T-helper 2 cell treated with Interferon-gamma antibody and Interleukin-4, amounts not matched to agents 5 μg/mL and 100 μg/mL, for 36 hours (primary cell): ENCODE measurements at regions not wholly inside any gene's neighbourhood (a gene's known extent, or its start where the extent isn't known, plus 50 kb on each side); places are given as distances from the start of the nearest gene placed in this dataset.
"Not testable (repeated sequence)": the region's sequence is repeated elsewhere in the genome, so short reads cannot be mapped to it uniquely, and the experiment has no call there.

Source experiments
- DNase-seq: peaks from one replicate; pipeline ENCODE4 v3.0.0; 2021; ENCODE audit warnings: low spot score
- H3K27ac Mint-ChIP-seq: one replicate; pipeline ENCODE4 v1.8.0; 2021; ENCODE audit warnings: mild to moderate bottlenecking, mixed read lengths
- H3K27me3 Mint-ChIP-seq: one replicate; pipeline ENCODE4 v1.8.0; 2021; ENCODE audit warnings: low read depth, mixed read lengths
- H3K36me3 Mint-ChIP-seq: one replicate; pipeline ENCODE4 v1.8.0; 2021; ENCODE audit warnings: low read depth, mixed read lengths
- H3K4me1 Mint-ChIP-seq: one replicate; pipeline ENCODE4 v1.8.0; 2021; ENCODE audit warnings: low read depth, mixed read lengths
- H3K4me3 Mint-ChIP-seq: one replicate; pipeline ENCODE4 v1.8.0; 2022; ENCODE audit warnings: mild to moderate bottlenecking, moderate library complexity, mixed read lengths
- H3K9me3 Mint-ChIP-seq: one replicate; pipeline ENCODE4 v1.8.0; 2021; ENCODE audit warnings: mixed read lengths

- peaks cover 60% of the 10 kb centered on the region for H3K9me3 Mint-ChIP-seq
- no peak overlapping the region for H3K27ac Mint-ChIP-seq
- DNase-seq, result no peak
- no peaks in the 10 kb centered on the region for H3K36me3 Mint-ChIP-seq
- H3K4me3 Mint-ChIP-seq, result no peak overlapping the region
- no peaks in the 10 kb centered on the region for H3K4me1 Mint-ChIP-seq
- H3K27me3 Mint-ChIP-seq, result no peaks in the 10 kb centered on the region
Measured at GRCh38 chr19:57004418-57004817, 115.4 kb upstream of the USP29 start.

- H3K4me1 Mint-ChIP-seq, result no peaks in the 10 kb centered on the region
- H3K4me3 Mint-ChIP-seq, result no peak overlapping the region
- no peak overlapping the region for H3K27ac Mint-ChIP-seq
- H3K36me3 Mint-ChIP-seq, result no peaks in the 10 kb centered on the region
- no peak for DNase-seq
- H3K27me3 Mint-ChIP-seq, result no peaks in the 10 kb centered on the region
- peaks cover 58% of the 10 kb centered on the region for H3K9me3 Mint-ChIP-seq
Measured at GRCh38 chr19:57008432-57008831, 111.4 kb upstream of the USP29 start.

- no peaks in the 10 kb centered on the region for H3K27me3 Mint-ChIP-seq
- H3K4me3 Mint-ChIP-seq, result no peak overlapping the region
- no peaks in the 10 kb centered on the region for H3K4me1 Mint-ChIP-seq
- no peak overlapping the region for H3K27ac Mint-ChIP-seq
- H3K36me3 Mint-ChIP-seq, result no peaks in the 10 kb centered on the region
- no peak for DNase-seq
- peaks cover 68% of the 10 kb centered on the region for H3K9me3 Mint-ChIP-seq
Measured at GRCh38 chr19:57010541-57010940, 109.2 kb upstream of the USP29 start.

- H3K27me3 Mint-ChIP-seq, result no peaks in the 10 kb centered on the region
- peaks cover 57% of the 10 kb centered on the region for H3K9me3 Mint-ChIP-seq
- no peaks in the 10 kb centered on the region for H3K4me1 Mint-ChIP-seq
- H3K4me3 Mint-ChIP-seq, result no peak overlapping the region
- no peaks in the 10 kb centered on the region for H3K36me3 Mint-ChIP-seq
- no peak overlapping the region for H3K27ac Mint-ChIP-seq
- no peak for DNase-seq
Measured at GRCh38 chr19:57016076-57016475, 103.7 kb upstream of the USP29 start.

GRCh38 chr19:57016491-57016890 is 103.3 kb upstream of the USP29 start:
- DNase-seq, result no peak
- peaks cover 57% of the 10 kb centered on the region for H3K9me3 Mint-ChIP-seq
- H3K36me3 Mint-ChIP-seq, result no peaks in the 10 kb centered on the region
- H3K4me3 Mint-ChIP-seq, result no peak overlapping the region
- H3K27ac Mint-ChIP-seq, result no peak overlapping the region
- H3K27me3 Mint-ChIP-seq, result no peaks in the 10 kb centered on the region
- H3K4me1 Mint-ChIP-seq, result no peaks in the 10 kb centered on the region

- H3K27ac Mint-ChIP-seq, result no peak overlapping the region
- no peaks in the 10 kb centered on the region for H3K27me3 Mint-ChIP-seq
- H3K9me3 Mint-ChIP-seq, result peaks cover 67% of the 10 kb centered on the region
- no peak for DNase-seq
- H3K4me1 Mint-ChIP-seq, result no peaks in the 10 kb centered on the region
- H3K4me3 Mint-ChIP-seq, result no peak overlapping the region
- H3K36me3 Mint-ChIP-seq, result no peaks in the 10 kb centered on the region
Measured at GRCh38 chr19:57025491-57025890, 94.3 kb upstream of the USP29 start.

GRCh38 chr19:57026476-57026875 is 93.3 kb upstream of the USP29 start:
- no peaks in the 10 kb centered on the region for H3K27me3 Mint-ChIP-seq
- peaks cover 69% of the 10 kb centered on the region for H3K9me3 Mint-ChIP-seq
- no peaks in the 10 kb centered on the region for H3K36me3 Mint-ChIP-seq
- no peak for DNase-seq
- H3K27ac Mint-ChIP-seq, result no peak overlapping the region
- H3K4me3 Mint-ChIP-seq, result no peak overlapping the region
- H3K4me1 Mint-ChIP-seq, result no peaks in the 10 kb centered on the region

- Mint-ChIP-seq H3K4me3 (no peak overlapping the region), H3K9me3 (peaks cover 67% of the 10 kb centered on the region), H3K36me3 (no peaks in the 10 kb centered on the region), H3K27me3 (no peaks in the 10 kb centered on the region), H3K4me1 (no peaks in the 10 kb centered on the region), H3K27ac (no peak overlapping the region)
- no peak for DNase-seq
Measured at GRCh38 chr19:57027360-57027759, 92.4 kb upstream of the USP29 start.

GRCh38 chr19:57028804-57029525 is 90.8 kb upstream of the USP29 start:
- Mint-ChIP-seq H3K4me3 (no peak overlapping the region), H3K27ac (no peak overlapping the region), H3K9me3 (peaks cover 63% of the 10 kb centered on the region), H3K4me1 (no peaks in the 10 kb centered on the region), H3K36me3 (no peaks in the 10 kb centered on the region), H3K27me3 (no peaks in the 10 kb centered on the region)
- DNase-seq, result no peak

- no peak overlapping the region for H3K4me3 Mint-ChIP-seq
- DNase-seq, result no peak
- H3K27me3 Mint-ChIP-seq, result no peaks in the 10 kb centered on the region
- no peak overlapping the region for H3K27ac Mint-ChIP-seq
- H3K4me1 Mint-ChIP-seq, result no peaks in the 10 kb centered on the region
- peaks cover 1% of the 10 kb centered on the region for H3K36me3 Mint-ChIP-seq
- H3K9me3 Mint-ChIP-seq, result peaks cover 59% of the 10 kb centered on the region
Measured at GRCh38 chr19:57031106-57031505, 88.7 kb upstream of the USP29 start.

GRCh38 chr19:57033576-57033975 is 86.2 kb upstream of the USP29 start:
- Mint-ChIP-seq H3K4me1 (no peaks in the 10 kb centered on the region), H3K27me3 (no peaks in the 10 kb centered on the region), H3K36me3 (peaks cover 1% of the 10 kb centered on the region), H3K27ac (no peak overlapping the region), H3K9me3 (peaks cover 64% of the 10 kb centered on the region), H3K4me3 (no peak overlapping the region)
- no peak for DNase-seq

GRCh38 chr19:57034544-57034943 is 85.2 kb upstream of the USP29 start:
- Mint-ChIP-seq H3K27ac (no peak overlapping the region), H3K4me1 (no peaks in the 10 kb centered on the region), H3K9me3 (peaks cover 68% of the 10 kb centered on the region), H3K4me3 (no peak overlapping the region), H3K27me3 (no peaks in the 10 kb centered on the region), H3K36me3 (peaks cover 1% of the 10 kb centered on the region)
- no peak for DNase-seq

- H3K27ac Mint-ChIP-seq, H3K36me3 Mint-ChIP-seq, H3K4me1 Mint-ChIP-seq, H3K27me3 Mint-ChIP-seq, DNase-seq, H3K4me3 Mint-ChIP-seq: not testable (repeated sequence)
- H3K9me3 Mint-ChIP-seq, result peaks cover 74% of the 10 kb centered on the region
Measured at GRCh38 chr19:57035740-57036139, 84.0 kb upstream of the USP29 start.

GRCh38 chr19:57037556-57037955 is 82.2 kb upstream of the USP29 start:
- Mint-ChIP-seq H3K9me3 (peaks cover 75% of the 10 kb centered on the region), H3K36me3 (peaks cover 1% of the 10 kb centered on the region), H3K4me3 (no peak overlapping the region), H3K4me1 (no peaks in the 10 kb centered on the region), H3K27ac (no peak overlapping the region), H3K27me3 (no peaks in the 10 kb centered on the region)
- DNase-seq, result no peak

GRCh38 chr19:57047743-57048142 is 72.0 kb upstream of the USP29 start:
- no peak overlapping the region for H3K27ac Mint-ChIP-seq
- H3K4me1 Mint-ChIP-seq, result no peaks in the 10 kb centered on the region
- H3K4me3 Mint-ChIP-seq, result no peak overlapping the region
- peaks cover 48% of the 10 kb centered on the region for H3K9me3 Mint-ChIP-seq
- no peaks in the 10 kb centered on the region for H3K27me3 Mint-ChIP-seq
- no peak for DNase-seq
- H3K36me3 Mint-ChIP-seq, result peaks cover 2% of the 10 kb centered on the region
